HEK293T (cell line): ENCODE measurements at regions not wholly inside any gene's neighbourhood (a gene's known extent, or its start where the extent isn't known, plus 50 kb on each side); places are given as distances from the start of the nearest gene placed in this dataset.

Source experiments
- CTCF ChIA-PET: fragments of 350-600 bp; formaldehyde crosslinking; extraction: SDS; loops from one replicate; lab custom pipeline; 2021; ENCODE audit warnings: antibody characterized with exemption, inconsistent platforms; lab: Yijun Ruan, JAX
- POLR2A ChIA-PET: fragments of 350-600 bp; formaldehyde crosslinking; extraction: SDS; loops from one replicate; lab custom pipeline; 2020; ENCODE audit warnings: antibody characterized with exemption, inconsistent platforms; lab: Yijun Ruan, JAX
- DNase-seq: peaks from one replicate; pipeline ENCODE4 v3.0.0; 2012; ENCODE audit warnings: mixed read lengths; ENCODE audit errors: extremely low spot score
- ARNT ChIP-seq: fragments of 450-650 bp; IDR thresholded peaks from 2 replicates; pipeline ENCODE4 v1.6.1; 2017; ENCODE audit warnings: mild to moderate bottlenecking
- BHLHE40 ChIP-seq: fragments of 450-650 bp; IDR thresholded peaks from 2 replicates; pipeline ENCODE4 v1.6.1; 2016; ENCODE audit warnings: mild to moderate bottlenecking, moderate library complexity, borderline replicate concordance
- CTBP1 ChIP-seq: fragments of 450-650 bp; IDR thresholded peaks from 2 replicates; pipeline ENCODE4 v1.6.1; 2016; ENCODE audit warnings: borderline replicate concordance
- ELF4 ChIP-seq: fragments of 450-650 bp; IDR thresholded peaks from 2 replicates; pipeline ENCODE4 v1.6.1; 2017; ENCODE audit warnings: antibody characterized with exemption
- FOXA1 ChIP-seq: fragments of 450-650 bp; IDR thresholded peaks from 2 replicates; pipeline ENCODE4 v1.6.1; 2016; ENCODE audit warnings: mild to moderate bottlenecking
- FOXK2 ChIP-seq: fragments of 450-650 bp; IDR thresholded peaks from 2 replicates; pipeline ENCODE4 v1.6.1; 2016; ENCODE audit warnings: mild to moderate bottlenecking
- FOXM1 ChIP-seq: fragments of 450-650 bp; IDR thresholded peaks from 2 replicates; pipeline ENCODE4 v1.6.1; 2017; ENCODE audit warnings: mild to moderate bottlenecking, borderline replicate concordance
- HDGF ChIP-seq: fragments of 450-650 bp; IDR thresholded peaks from 2 replicates; pipeline ENCODE4 v1.6.1; 2017; ENCODE audit warnings: antibody characterized with exemption, borderline replicate concordance
- L3MBTL2 ChIP-seq: fragments of 450-650 bp; conservative IDR thresholded peaks from 2 replicates; pipeline ENCODE4 v1.6.1; 2016; ENCODE audit warnings: mild to moderate bottlenecking
- LEF1 ChIP-seq: fragments of 450-650 bp; IDR thresholded peaks from 2 replicates; pipeline ENCODE4 v1.6.1; 2017; ENCODE audit warnings: mild to moderate bottlenecking, borderline replicate concordance
- NFRKB ChIP-seq: fragments of 450-650 bp; IDR thresholded peaks from 2 replicates; pipeline ENCODE4 v1.6.1; 2016; ENCODE audit warnings: mild to moderate bottlenecking, moderate library complexity
- SP1 ChIP-seq: fragments of 450-650 bp; IDR thresholded peaks from 2 replicates; pipeline ENCODE4 v1.6.1; 2017
- SUZ12 ChIP-seq: fragments of 450-650 bp; IDR thresholded peaks from 2 replicates; pipeline ENCODE4 v1.6.1; 2016; ENCODE audit warnings: mild to moderate bottlenecking
- TARDBP ChIP-seq: fragments of 450-650 bp; IDR thresholded peaks from 2 replicates; pipeline ENCODE4 v1.6.1; 2016
- ZNF384 ChIP-seq: fragments of 450-650 bp; IDR thresholded peaks from 2 replicates; pipeline ENCODE4 v1.6.1; 2016
- TF ChIP-seq, protein P1 (sequence below): fragments of 450-650 bp; IDR thresholded peaks from 2 replicates; pipeline ENCODE4 v1.6.1; 2016

DNA sequence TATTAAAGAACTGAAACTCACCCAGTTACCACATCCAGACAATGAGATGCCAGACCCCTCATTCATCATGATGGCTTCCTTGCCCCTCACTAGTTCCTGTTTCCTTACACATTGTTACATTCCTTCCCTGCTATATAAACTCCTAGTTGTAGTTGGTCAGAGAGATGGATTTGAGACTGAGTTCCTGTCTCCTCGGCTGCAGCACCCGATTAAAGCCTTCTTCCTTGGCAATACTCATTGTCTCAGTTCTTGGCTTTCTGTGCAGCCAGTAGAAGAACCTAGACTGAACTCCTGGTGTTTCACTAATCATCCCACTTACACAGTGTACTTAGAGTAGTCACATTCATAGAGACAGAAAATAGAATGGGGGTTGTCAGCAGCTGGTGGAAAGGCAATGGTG lies 324.7 kb downstream of the TRIML1 start:
- TF ChIP-seq TARDBP (no peak), BHLHE40 (no peak), LEF1 (no peak), SUZ12 (no peak), FOXM1 (no peak), L3MBTL2 (no peak), FOXA1 (no peak), ELF4 (no peak), ARNT (no peak), ZNF384 (no peak), FOXK2 (no peak), CTBP1 (no peak), HDGF (no peak), SP1 (no peak), NFRKB (no peak)
- TF ChIP-seq, protein P1, sequence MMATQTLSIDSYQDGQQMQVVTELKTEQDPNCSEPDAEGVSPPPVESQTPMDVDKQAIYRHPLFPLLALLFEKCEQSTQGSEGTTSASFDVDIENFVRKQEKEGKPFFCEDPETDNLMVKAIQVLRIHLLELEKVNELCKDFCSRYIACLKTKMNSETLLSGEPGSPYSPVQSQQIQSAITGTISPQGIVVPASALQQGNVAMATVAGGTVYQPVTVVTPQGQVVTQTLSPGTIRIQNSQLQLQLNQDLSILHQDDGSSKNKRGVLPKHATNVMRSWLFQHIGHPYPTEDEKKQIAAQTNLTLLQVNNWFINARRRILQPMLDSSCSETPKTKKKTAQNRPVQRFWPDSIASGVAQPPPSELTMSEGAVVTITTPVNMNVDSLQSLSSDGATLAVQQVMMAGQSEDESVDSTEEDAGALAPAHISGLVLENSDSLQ: no peak
- DNase-seq: no peak
- POLR2A ChIA-PET: no interaction called here
- CTCF ChIA-PET: no interaction called here

DNA sequence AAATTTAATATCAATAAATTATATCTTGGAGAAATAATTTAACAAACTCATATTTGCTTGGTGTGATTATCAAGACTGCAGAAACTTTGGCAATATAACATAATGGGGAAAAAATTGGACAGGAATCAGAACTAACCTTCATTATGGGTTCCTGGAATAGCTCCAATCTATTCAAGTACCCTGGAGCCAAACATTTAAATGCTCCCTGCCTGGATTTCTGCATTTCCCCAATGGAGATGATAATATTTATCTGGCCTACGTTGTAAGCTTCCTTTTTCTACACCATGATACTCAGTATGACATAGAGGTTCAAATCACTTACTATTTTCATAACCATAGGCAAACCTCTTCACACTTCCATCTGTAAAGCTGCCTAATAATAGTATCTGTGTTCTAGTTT lies 326.8 kb downstream of the TRIML1 start:
- no peak for DNase-seq
- TF ChIP-seq HDGF (no peak), ARNT (no peak), SUZ12 (no peak)
- TF ChIP-seq, protein P1: no peak
- ChIA-PET POLR2A (no interaction called here), CTCF (no interaction called here)

DNA sequence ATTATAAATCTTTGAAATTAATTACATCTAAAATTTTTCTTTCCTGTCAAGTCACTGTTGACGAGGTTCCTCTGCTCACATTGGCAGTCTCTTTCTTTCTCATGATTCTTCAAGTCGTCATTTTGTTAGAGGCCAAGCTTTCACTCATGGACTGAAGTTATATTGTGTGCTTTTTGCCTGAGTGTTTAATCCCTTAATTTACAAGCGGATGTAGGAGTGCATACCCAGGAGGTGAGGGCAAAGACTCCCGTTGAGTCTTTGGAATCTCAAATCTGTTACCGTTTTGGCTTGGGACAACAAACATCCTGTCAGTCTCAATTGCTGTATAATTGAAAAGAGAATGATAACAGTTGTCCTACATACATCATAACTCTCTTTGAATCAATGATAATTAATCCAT lies 345.0 kb downstream of the TRIML1 start:
- DNase-seq: no peak
- no peak for TF ChIP-seq ELF4
- TF ChIP-seq, protein P1: no peak
- TF ChIP-seq BHLHE40: no peak
- TF ChIP-seq ARNT: no peak
- no peak for TF ChIP-seq SP1
- TF ChIP-seq NFRKB: no peak
- TF ChIP-seq FOXA1: no peak
- no peak for TF ChIP-seq LEF1
- no peak for TF ChIP-seq ZNF384
- ChIA-PET POLR2A (no interaction called here), CTCF (no interaction called here)

DNA sequence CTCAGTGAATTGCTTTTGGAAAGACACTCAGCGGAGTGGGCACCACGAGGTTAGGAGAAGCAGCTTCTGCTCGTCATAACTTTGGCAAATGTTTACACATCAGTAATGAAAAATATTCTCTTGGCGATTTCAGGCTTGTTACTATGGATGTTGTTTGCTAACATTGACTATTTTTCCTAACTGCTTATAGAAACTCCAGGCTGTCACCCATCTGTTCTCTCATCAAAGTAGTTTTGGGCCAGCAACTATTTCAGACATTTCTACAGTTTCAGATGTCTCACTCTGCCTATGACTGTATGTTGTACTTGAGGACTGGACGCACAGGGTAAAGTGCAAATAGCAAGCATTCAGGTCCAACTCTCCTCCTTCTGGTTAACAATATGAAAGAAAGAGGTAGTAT lies 346.7 kb downstream of the TRIML1 start:
- no peak for TF ChIP-seq SP1
- TF ChIP-seq ELF4: no peak
- TF ChIP-seq L3MBTL2: no peak
- TF ChIP-seq ZNF384: no peak
- no peak for TF ChIP-seq HDGF
- no peak for TF ChIP-seq FOXM1
- no peak for TF ChIP-seq SUZ12
- no peak for TF ChIP-seq LEF1
- ChIA-PET POLR2A (no interaction called here), CTCF (no interaction called here)
- DNase-seq: no peak

DNA sequence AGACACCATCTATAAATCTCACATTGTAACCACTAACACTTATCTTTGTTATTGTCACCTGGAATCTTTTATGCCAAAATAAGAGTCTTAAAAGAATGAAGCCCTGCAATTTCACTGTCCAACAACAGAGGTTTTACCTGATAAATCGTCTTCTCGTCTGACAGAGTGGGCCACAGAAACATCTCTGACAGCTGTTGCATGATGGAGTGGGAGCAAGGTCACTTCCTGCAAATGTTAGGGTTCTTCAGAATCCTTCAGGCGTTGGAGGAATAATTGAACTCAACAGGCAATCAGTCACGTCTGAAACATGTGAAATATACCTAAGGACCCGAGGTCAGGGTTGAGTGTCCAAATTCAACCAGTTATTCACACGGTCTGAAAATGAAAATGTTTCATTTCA lies 353.6 kb downstream of the TRIML1 start:
- no peak for DNase-seq
- TF ChIP-seq BHLHE40 (no peak), LEF1 (no peak), SP1 (no peak), SUZ12 (no peak), TARDBP (no peak), FOXK2 (no peak), NFRKB (no peak), FOXA1 (no peak), CTBP1 (no peak), L3MBTL2 (no peak), ZNF384 (no peak), ELF4 (no peak)
- TF ChIP-seq, protein P1: no peak
- CTCF ChIA-PET: no interaction called here
- POLR2A ChIA-PET: no interaction called here

DNA sequence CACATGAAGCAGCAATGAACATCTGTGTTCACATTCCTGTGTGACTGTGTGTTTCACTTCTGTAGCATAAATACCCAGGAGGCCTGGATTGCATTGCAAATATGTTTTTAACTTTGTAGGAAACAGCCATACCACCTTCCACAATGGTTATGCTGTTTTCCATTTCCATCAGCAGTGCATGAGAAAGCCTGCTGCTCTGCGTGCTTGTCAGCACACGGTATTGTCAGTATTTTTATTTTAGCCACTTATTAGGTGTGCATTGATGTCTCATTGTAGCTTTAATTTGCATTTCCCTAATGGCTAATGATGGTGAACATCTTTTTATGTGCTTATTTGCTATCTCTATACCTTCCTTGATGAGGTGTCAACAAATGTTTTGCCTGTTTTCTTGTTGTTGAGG lies 355.9 kb downstream of the TRIML1 start:
- no peak for DNase-seq
- ChIA-PET POLR2A (no interaction called here), CTCF (no interaction called here)
- TF ChIP-seq FOXM1 (no peak), HDGF (no peak), ZNF384 (no peak), FOXA1 (no peak), L3MBTL2 (no peak), TARDBP (no peak), LEF1 (no peak), ELF4 (no peak), SUZ12 (no peak), CTBP1 (no peak), ARNT (no peak), NFRKB (no peak), SP1 (no peak), BHLHE40 (no peak), FOXK2 (no peak)
- TF ChIP-seq, protein P1: no peak
